AG04450 (cell line): ENCODE measurements at regions not wholly inside any gene's neighbourhood (a gene's known extent, or its start where the extent isn't known, plus 50 kb on each side); places are given as distances from the start of the nearest gene placed in this dataset.

Experiments
- CTCF ChIA-PET: fragments of 300-600, 350-600 bp; formaldehyde crosslinking; extraction: SDS; loops from one replicate; lab custom pipeline; 2022; ENCODE audit warnings: antibody characterized with exemption, inconsistent platforms; lab: Charles Lee
- POLR2A ChIA-PET: fragments of 350-600 bp; formaldehyde crosslinking; extraction: SDS; loops from one replicate; lab custom pipeline; 2021; ENCODE audit warnings: antibody characterized with exemption, inconsistent platforms; lab: Yijun Ruan, JAX
- DNase-seq: peaks from one replicate; pipeline ENCODE4 v3.0.0-alpha.2; 2011; ENCODE audit warnings: low read depth, low spot score
- H3K27ac ChIP-seq: one replicate; pipeline ENCODE4 v1.5.1; 2012; ENCODE audit warnings: low read depth, low read length, control low read depth
- H3K27me3 ChIP-seq: one replicate; pipeline ENCODE4 v1.6.0; 2012; ENCODE audit warnings: low read length; ENCODE audit not compliant: control insufficient read depth, insufficient read depth
- H3K4me3 ChIP-seq: 2 replicates; pipeline ENCODE4 v1.5.1; 2011; ENCODE audit warnings: mild to moderate bottlenecking, low read depth, low read length, control low read depth
- H3K9me3 ChIP-seq: 2 replicates; pipeline ENCODE4 v1.5.1; 2012; ENCODE audit warnings: low read length; ENCODE audit not compliant: control insufficient read depth, insufficient read depth
- CTCF ChIP-seq: IDR thresholded peaks from 2 replicates; pipeline ENCODE4 v1.5.1; 2011; ENCODE audit warnings: low read depth, low read length, control low read depth, inconsistent platforms

DNA sequence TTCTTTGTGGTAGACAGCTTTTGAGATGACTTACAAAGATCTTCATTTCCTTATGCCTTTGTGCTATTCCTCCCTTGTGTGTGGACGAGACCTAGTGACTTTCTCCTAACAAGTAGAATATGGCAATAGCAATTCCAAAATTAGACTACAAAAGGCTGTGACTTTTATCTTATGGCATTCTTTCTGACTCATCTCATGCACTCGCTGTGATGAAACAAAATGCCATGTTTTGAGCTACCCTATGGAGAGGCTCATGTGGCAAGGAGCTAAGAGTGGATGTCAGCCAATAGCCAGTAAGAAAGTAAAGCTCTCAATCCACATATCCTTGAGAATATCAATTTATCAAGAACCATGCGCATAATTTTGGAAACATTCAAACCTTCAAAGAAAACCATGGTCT is 380.5 kb upstream of the SMC2 start:
- no peak overlapping the region for H3K27ac ChIP-seq
- no peak for TF ChIP-seq CTCF
- no peak overlapping the region for H3K4me3 ChIP-seq
- POLR2A ChIA-PET: no interaction called here
- no peak for DNase-seq
- peaks cover 4% of the 10 kb centered on the region; the same call in 1 of the 2 replicates for H3K9me3 ChIP-seq
- no peaks in the 10 kb centered on the region for H3K27me3 ChIP-seq
- CTCF ChIA-PET: no interaction called here

- ChIA-PET CTCF (no interaction called here), POLR2A (no interaction called here)
- Histone ChIP-seq H3K4me3 (no peak overlapping the region), H3K9me3 (peaks cover 4% of the 10 kb centered on the region; the same call in 1 of the 2 replicates), H3K27ac (no peak overlapping the region), H3K27me3 (no peaks in the 10 kb centered on the region)
- TF ChIP-seq CTCF: no peak
- no peak for DNase-seq
Observed at GRCh38 chr9:103714992-103715391, 379.1 kb upstream of the SMC2 start.

- no peak for DNase-seq
- Histone ChIP-seq H3K4me3 (no peak overlapping the region), H3K27me3 (no peaks in the 10 kb centered on the region), H3K27ac (no peak overlapping the region), H3K9me3 (peaks cover 3% of the 10 kb centered on the region)
- no peak for TF ChIP-seq CTCF
- POLR2A ChIA-PET: no interaction called here
- CTCF ChIA-PET: no interaction called here
Observed at GRCh38 chr9:103721056-103721455, 373.1 kb upstream of the SMC2 start.

- Histone ChIP-seq H3K27ac (no peak overlapping the region), H3K27me3 (no peaks in the 10 kb centered on the region), H3K4me3 (no peak overlapping the region), H3K9me3 (peaks cover 4% of the 10 kb centered on the region; the same call in 1 of the 2 replicates)
- POLR2A ChIA-PET: no interaction called here
- TF ChIP-seq CTCF: no peak
- no peak for DNase-seq
- CTCF ChIA-PET: no interaction called here
Observed at GRCh38 chr9:103730866-103731265, 363.2 kb upstream of the SMC2 start.

DNA sequence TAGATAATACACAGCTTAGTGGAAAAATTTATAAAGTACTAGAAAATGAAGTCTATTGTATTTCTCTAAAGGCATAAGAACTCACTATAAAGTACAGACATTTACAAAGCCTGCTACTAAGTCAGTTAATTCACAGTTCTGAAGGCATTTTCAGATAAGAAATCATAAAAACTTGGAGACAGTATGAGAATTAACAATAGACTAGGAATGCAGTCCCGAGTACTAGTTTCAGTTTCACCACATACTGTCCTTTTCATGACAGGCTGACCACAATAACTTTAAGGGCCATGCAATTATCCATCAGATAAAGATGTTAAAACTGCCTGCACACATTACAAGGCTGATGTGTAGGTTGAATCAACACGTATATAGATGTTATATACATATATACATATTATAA is 362.6 kb upstream of the SMC2 start:
- TF ChIP-seq CTCF: no peak
- no peak overlapping the region for H3K27ac ChIP-seq
- ChIA-PET POLR2A (no interaction called here), CTCF (no interaction called here)
- no peak for DNase-seq
- no peaks in the 10 kb centered on the region for H3K27me3 ChIP-seq
- peaks cover 4% of the 10 kb centered on the region; the same call in 1 of the 2 replicates for H3K9me3 ChIP-seq
- H3K4me3 ChIP-seq: no peak overlapping the region
